Stimulated activated CD8-positive, alpha-beta memory T cell treated with anti-CD3 and anti-CD28 coated beads, Interleukin-4, amount 100 ng/mL, for 24 hours (primary cell): ENCODE measurements at regions not wholly inside any gene's neighbourhood (a gene's known extent, or its start where the extent isn't known, plus 50 kb on each side); places are given as distances from the start of the nearest gene placed in this dataset.
A peak's percentile ranks its signal among the peaks of the same experiment; 100 is the strongest.

Experiments used
- DNase-seq: peaks from one replicate; pipeline ENCODE4 v3.0.0-alpha.2; 2020; ENCODE audit warnings: low read depth

GRCh38 chr17:77321649-77322513 lies 181.1 kb downstream of the SEC14L1 start:
- DNase-seq: no peak

- DNase-seq: no peak
These were observed 182.0 kb downstream of the SEC14L1 start for GRCh38 chr17:77322514-77323412.

- DNase-seq: no peak
These were observed 182.8 kb downstream of the SEC14L1 start for GRCh38 chr17:77323413-77324171.

- DNase-seq: no peak
These were observed 183.5 kb downstream of the SEC14L1 start for GRCh38 chr17:77324227-77324626.

GRCh38 chr17:77325577-77326075 lies 184.9 kb downstream of the SEC14L1 start:
- DNase-seq: no peak

- no peak for DNase-seq
These were observed 185.4 kb downstream of the SEC14L1 start for GRCh38 chr17:77326076-77326591.

GRCh38 chr17:77326636-77327035 lies 185.9 kb downstream of the SEC14L1 start:
- no peak for DNase-seq

GRCh38 chr17:77327181-77327565 lies 186.4 kb downstream of the SEC14L1 start:
- no peak for DNase-seq

- DNase-seq: no peak
These were observed 187.0 kb downstream of the SEC14L1 start for GRCh38 chr17:77327566-77328464.

GRCh38 chr17:77328823-77329740 lies 188.3 kb downstream of the SEC14L1 start:
- DNase-seq: no peak

- no peak for DNase-seq
These were observed 189.2 kb downstream of the SEC14L1 start for GRCh38 chr17:77329741-77330531.

- DNase-seq: no peak
These were observed 189.9 kb downstream of the SEC14L1 start for GRCh38 chr17:77330602-77331081.

GRCh38 chr17:77331301-77331864 lies 190.6 kb downstream of the SEC14L1 start:
- DNase-seq: peak; percentile 92

GRCh38 chr17:77332034-77332971 lies 191.5 kb downstream of the SEC14L1 start:
- no peak for DNase-seq

GRCh38 chr17:77332981-77333685 lies 192.4 kb downstream of the SEC14L1 start:
- no peak for DNase-seq

- no peak for DNase-seq
These were observed 196.4 kb downstream of the SEC14L1 start for GRCh38 chr17:77337150-77337549.
